ENCODE measurements at regions not wholly inside any gene's neighbourhood (a gene's known extent, or its start where the extent isn't known, plus 50 kb on each side); places are given as distances from the start of the nearest gene placed in this dataset.
"Not testable (repeated sequence)": the region's sequence is repeated elsewhere in the genome, so short reads cannot be mapped to it uniquely, and the experiment has no call there.

- Histone ChIP-seq H3K4me3 (replicated peaks; ENCODE audit: insufficient read depth, low read length) (no peak overlapping the region), H3K27me3 (ENCODE audit: insufficient read depth, poor library complexity, severe bottlenecking) (no peaks in the 10 kb centered on the region), H3K27ac (replicated peaks) (no peak overlapping the region)
- no peak for TF ChIP-seq REST (IDR thresholded peaks at IDR 0.05; ENCODE audit: insufficient replicate concordance, low read depth)
- no peak for TF ChIP-seq SPI1 (IDR thresholded peaks at IDR 0.05; ENCODE audit: borderline replicate concordance, low read depth)
- no peak for TF ChIP-seq GABPA (IDR thresholded peaks at IDR 0.05; ENCODE audit: low read depth)
- TF ChIP-seq POLR2AphosphoS5 (IDR thresholded peaks at IDR 0.05; ENCODE audit: low read depth), result no peak
- no peak for TF ChIP-seq CTCF (IDR thresholded peaks at IDR 0.05; ENCODE audit: insufficient read depth, low read length)
- DNase-seq (ENCODE audit: low read depth in 1 of 2, low spot score in 1 of 2), result no peak
Observed at GRCh38 chr18:14964002-14964401, 216.0 kb downstream of the ANKRD30B start.

GRCh38 chr18:14964406-14964805 is 216.4 kb downstream of the ANKRD30B start:
- H3K27me3 ChIP-seq (ENCODE audit: insufficient read depth, poor library complexity, severe bottlenecking), result no peaks in the 10 kb centered on the region
- TF ChIP-seq POLR2AphosphoS5 (IDR thresholded peaks at IDR 0.05; ENCODE audit: low read depth) (no peak), SPI1 (IDR thresholded peaks at IDR 0.05; ENCODE audit: borderline replicate concordance, low read depth) (no peak), CTCF (IDR thresholded peaks at IDR 0.05; ENCODE audit: insufficient read depth, low read length) (no peak), GABPA (IDR thresholded peaks at IDR 0.05; ENCODE audit: low read depth) (no peak), REST (IDR thresholded peaks at IDR 0.05; ENCODE audit: insufficient replicate concordance, low read depth) (no peak)
- no peak overlapping the region for H3K27ac ChIP-seq (replicated peaks)
- H3K4me3 ChIP-seq (replicated peaks; ENCODE audit: insufficient read depth, low read length), result no peak overlapping the region
- no peak for DNase-seq (ENCODE audit: low read depth in 1 of 2, low spot score in 1 of 2)

GRCh38 chr18:14964976-14965375 is 217.0 kb downstream of the ANKRD30B start:
- DNase-seq (ENCODE audit: low read depth in 1 of 2, low spot score in 1 of 2); H3K4me3 ChIP-seq (replicated peaks; ENCODE audit: insufficient read depth, low read length); H3K27me3 ChIP-seq (ENCODE audit: insufficient read depth, poor library complexity, severe bottlenecking); H3K27ac ChIP-seq (replicated peaks): not testable (repeated sequence)

- no peak for TF ChIP-seq SPI1 (IDR thresholded peaks at IDR 0.05; ENCODE audit: borderline replicate concordance, low read depth)
- no peak for TF ChIP-seq CTCF (IDR thresholded peaks at IDR 0.05; ENCODE audit: insufficient read depth, low read length)
- no peak for TF ChIP-seq GABPA (IDR thresholded peaks at IDR 0.05; ENCODE audit: low read depth)
- no peak for TF ChIP-seq POLR2AphosphoS5 (IDR thresholded peaks at IDR 0.05; ENCODE audit: low read depth)
- TF ChIP-seq REST (IDR thresholded peaks at IDR 0.05; ENCODE audit: insufficient replicate concordance, low read depth), result no peak
- H3K27ac ChIP-seq (replicated peaks), result no peak overlapping the region
- DNase-seq (ENCODE audit: low read depth in 1 of 2, low spot score in 1 of 2), result no peak
- H3K4me3 ChIP-seq (replicated peaks; ENCODE audit: insufficient read depth, low read length), result no peak overlapping the region
- no peaks in the 10 kb centered on the region for H3K27me3 ChIP-seq (ENCODE audit: insufficient read depth, poor library complexity, severe bottlenecking)
Observed at GRCh38 chr18:14965553-14965952, 217.6 kb downstream of the ANKRD30B start.

- H3K27me3 ChIP-seq (ENCODE audit: insufficient read depth, poor library complexity, severe bottlenecking); H3K4me3 ChIP-seq (replicated peaks; ENCODE audit: insufficient read depth, low read length); DNase-seq (ENCODE audit: low read depth in 1 of 2, low spot score in 1 of 2); H3K27ac ChIP-seq (replicated peaks): not testable (repeated sequence)
Observed at GRCh38 chr18:14967246-14967645, 219.3 kb downstream of the ANKRD30B start.
